SK-N-SH (cell line): ENCODE measurements at regions not wholly inside any gene's neighbourhood (a gene's known extent, or its start where the extent isn't known, plus 50 kb on each side); places are given as distances from the start of the nearest gene placed in this dataset.

Source experiments
- CTCF ChIA-PET: fragments of 300-600, 350-600 bp; formaldehyde crosslinking; extraction: SDS; loops from one replicate; lab custom pipeline; 2021; lab: Yijun Ruan, JAX
- POLR2A ChIA-PET: fragments of 350-600 bp; sonication (Branson Sonifier 250); formaldehyde crosslinking; extraction: SDS; loops from one replicate; lab custom pipeline; 2020; ENCODE audit warnings: antibody characterized with exemption, inconsistent platforms; lab: Yijun Ruan, JAX
- DNase-seq: peaks from one replicate; pipeline ENCODE4 v3.0.0; 2012
- H2AFZ ChIP-seq: fragments of 200-600 bp; sonication (generic); 2 replicates; pipeline ENCODE4 v1.8.1; 2016; ENCODE audit warnings: antibody characterized with exemption, mild to moderate bottlenecking, low read depth
- H3F3A ChIP-seq: fragments of 200-600 bp; sonication (generic); replicated peaks from 2 replicates; pipeline ENCODE3; 2016; ENCODE audit warnings: antibody characterized with exemption, mild to moderate bottlenecking; ENCODE audit not compliant: insufficient read depth
- H3K27ac ChIP-seq, 2 experiments: fragments of 200-500 bp in 1 of 2; fragments of 200-600 bp in 1 of 2; sonication (Bioruptor generic) in 1 of 2; sonication (generic), shearing (Covaris generic) in 1 of 2; 2 replicates each; pipeline versions ENCODE4 v1.5.1 to v1.6.1; 2014 to 2016; ENCODE audit warnings: low read depth in 2 of 2, inconsistent platforms in 1 of 2, low read length in 1 of 2, mild to moderate bottlenecking in 1 of 2, mixed read lengths in 1 of 2
- H3K27me3 ChIP-seq: fragments of 200-600 bp; sonication (generic), shearing (Covaris generic); 2 replicates; pipeline ENCODE4 v1.6.1; 2016; ENCODE audit warnings: mixed run types; ENCODE audit not compliant: insufficient read depth
- H3K36me3 ChIP-seq, 2 experiments: fragments of 200-500 bp in 1 of 2; fragments of 200-600 bp in 1 of 2; sonication (Bioruptor generic) in 1 of 2; sonication (generic) in 1 of 2; replicated peaks in 1 of 2; 2 replicates each; pipeline versions ENCODE3 to v1.5.1; 2014 to 2016; ENCODE audit warnings: low read length in 1 of 2, mild to moderate bottlenecking in 1 of 2; ENCODE audit not compliant: insufficient read depth in 2 of 2, control insufficient read depth in 1 of 2
- H3K4me1 ChIP-seq, 2 experiments: fragments of 200-500 bp in 1 of 2; fragments of 200-600 bp in 1 of 2; sonication (Bioruptor generic) in 1 of 2; sonication (generic), shearing (Covaris generic) in 1 of 2; 2 replicates each; pipeline versions ENCODE4 v1.5.1 to v1.6.1; 2014 to 2016; ENCODE audit warnings: low read depth in 1 of 2, low read length in 1 of 2, mixed run types in 1 of 2; ENCODE audit not compliant: insufficient read depth in 2 of 2, control insufficient read depth in 1 of 2
- H3K4me2 ChIP-seq: fragments of 200-600 bp; sonication (generic), shearing (Covaris generic); 2 replicates; pipeline ENCODE4 v1.6.1; 2017; ENCODE audit warnings: mixed run types
- H3K4me3 ChIP-seq, 2 experiments: fragments of 200-500 bp in 1 of 2; fragments of 200-600 bp in 1 of 2; sonication (Bioruptor generic) in 1 of 2; sonication (generic), shearing (Covaris generic) in 1 of 2; 2 replicates each; pipeline versions ENCODE4 v1.5.1 to v1.8.1; 2014 to 2016; ENCODE audit warnings: low read depth in 2 of 2, inconsistent platforms in 1 of 2, low read length in 1 of 2, mild to moderate bottlenecking in 1 of 2, mixed read lengths in 1 of 2, moderate library complexity in 1 of 2
- H3K79me2 ChIP-seq: fragments of 200-600 bp; sonication (generic); 2 replicates; pipeline ENCODE4 v1.8.1; 2017; ENCODE audit warnings: mild to moderate bottlenecking; ENCODE audit not compliant: insufficient read depth
- H3K9ac ChIP-seq: fragments of 200-600 bp; sonication (generic); 2 replicates; pipeline ENCODE4 v1.6.1; 2017; ENCODE audit warnings: mixed run types
- H3K9me2 ChIP-seq: fragments of 200-600 bp; sonication (generic); 2 replicates; pipeline ENCODE4 v1.6.1; 2017; ENCODE audit warnings: mixed run types
- H3K9me3 ChIP-seq: fragments of 200-600 bp; sonication (generic); 2 replicates; pipeline ENCODE4 v1.6.1; 2017; ENCODE audit warnings: mixed run types, mild to moderate bottlenecking, moderate library complexity
- H4K20me1 ChIP-seq: fragments of 200-600 bp; sonication (generic); 2 replicates; pipeline ENCODE4 v1.6.1; 2017; ENCODE audit warnings: mild to moderate bottlenecking, mixed run types; ENCODE audit not compliant: insufficient read depth
- ELF1 ChIP-seq: IDR thresholded peaks from 2 replicates; pipeline ENCODE4 v1.4.0; 2012
- EP300 ChIP-seq, 2 experiments: IDR thresholded peaks; 2 replicates each; pipeline versions ENCODE4 v1.4.0 to v1.6.1; 2012; ENCODE audit warnings: borderline replicate concordance in 1 of 2, low read depth in 1 of 2, low read length in 1 of 2
- EZH2phosphoT487 ChIP-seq: fragments of 200-600 bp; sonication (generic); IDR thresholded peaks from 2 replicates; pipeline ENCODE4 v1.6.1; 2017; ENCODE audit warnings: low read depth, mixed run types, mild to moderate bottlenecking, antibody characterized with exemption, moderate library complexity, borderline replicate concordance
- FOSL2 ChIP-seq: IDR thresholded peaks from 2 replicates; pipeline ENCODE4 v1.4.0; 2012; ENCODE audit warnings: low read depth, mild to moderate bottlenecking, moderate library complexity, borderline replicate concordance
- FOXJ3 ChIP-seq: sonication (generic); formaldehyde crosslinking; IDR thresholded peaks from 2 replicates; pipeline ENCODE4 v1.5.1; 2020; ENCODE audit warnings: mild to moderate bottlenecking, missing genetic modification reagents
- GABPA ChIP-seq: IDR thresholded peaks from 2 replicates; pipeline ENCODE4 v1.4.0; 2012; ENCODE audit warnings: low read depth, mild to moderate bottlenecking
- JUND ChIP-seq: IDR thresholded peaks from 2 replicates; pipeline ENCODE4 v1.4.0; 2012
- MXI1 ChIP-seq: IDR thresholded peaks from 2 replicates; pipeline ENCODE4 v1.6.1; 2012; ENCODE audit warnings: mild to moderate bottlenecking, low read depth, low read length, improper control_type of control experiment
- PBX3 ChIP-seq: IDR thresholded peaks from 2 replicates; pipeline ENCODE4; 2012
- RCOR1 ChIP-seq: fragments of 150-350 bp; IDR thresholded peaks from 2 replicates; pipeline ENCODE4 v1.6.1; 2017; ENCODE audit warnings: antibody characterized with exemption, low read length
- RXRA ChIP-seq: IDR thresholded peaks from 2 replicates; pipeline ENCODE4 v1.4.0; 2012; ENCODE audit warnings: low read depth, mild to moderate bottlenecking, borderline replicate concordance
- SIN3A ChIP-seq: IDR thresholded peaks from 2 replicates; pipeline ENCODE4 v1.6.1; 2012; ENCODE audit warnings: low read depth, mild to moderate bottlenecking, low read length, moderate library complexity, borderline replicate concordance
- SMC3 ChIP-seq: IDR thresholded peaks from 2 replicates; pipeline ENCODE4 v1.6.1; 2012; ENCODE audit warnings: low read depth, low read length, improper control_type of control experiment
- TCF12 ChIP-seq: IDR thresholded peaks from 2 replicates; pipeline ENCODE4 v1.4.0; 2012
- TEAD4 ChIP-seq: IDR thresholded peaks from 2 replicates; pipeline ENCODE4 v1.4.0; 2012; ENCODE audit warnings: mild to moderate bottlenecking, borderline replicate concordance; ENCODE audit not compliant: insufficient read depth
- ZBTB33 ChIP-seq: IDR thresholded peaks from 2 replicates; pipeline ENCODE4 v1.4.0; 2012; ENCODE audit warnings: low read depth, borderline replicate concordance
- WGBS: methylation state at CpG from one replicate; pipeline ENCODE4 v1.1.6; 2017; ENCODE audit warnings: low lambda C conversion rate; 5-methylcytosine and 5-hydroxymethylcytosine counted together
- TF ChIP-seq, protein P1 (sequence below): IDR thresholded peaks from 2 replicates; pipeline ENCODE4 v1.6.1; 2012; ENCODE audit warnings: mild to moderate bottlenecking, low read depth, low read length, moderate library complexity
- TF ChIP-seq, protein P2 (sequence below): fragments of 200-600 bp; sonication (generic); IDR thresholded peaks from 2 replicates; pipeline ENCODE4 v1.6.1; 2017; ENCODE audit warnings: antibody characterized with exemption, mild to moderate bottlenecking, moderate library complexity

DNA sequence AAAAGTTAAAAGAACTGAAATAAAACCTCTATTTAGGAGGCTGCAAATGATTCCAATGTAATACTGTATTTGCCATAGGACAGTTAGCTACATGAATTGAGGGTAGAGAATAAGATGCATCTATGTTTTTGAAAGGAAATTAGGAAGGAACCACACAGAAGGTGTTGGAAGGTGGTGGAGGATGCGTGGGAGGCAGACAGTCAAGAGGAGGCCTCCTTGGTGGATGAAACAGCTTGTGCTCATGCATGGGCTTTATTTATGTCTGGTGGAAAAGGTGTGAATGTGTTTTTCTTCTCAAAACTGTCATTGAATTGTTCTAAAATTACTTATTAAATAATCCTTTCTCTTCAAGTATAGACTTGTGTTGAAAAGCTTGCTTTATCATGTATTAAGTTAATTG is 314.4 kb upstream of the NPSR1 start:
- Histone ChIP-seq H3K9me2 (no peaks in the 10 kb centered on the region), H3K4me2 (no peak overlapping the region), H3K79me2 (no peaks in the 10 kb centered on the region), H3K27ac (no peak overlapping the region), H3K9me3 (peaks cover 11% of the 10 kb centered on the region; the same call in 1 of the 2 replicates), H3K9ac (no peak overlapping the region), H3K36me3 (no peaks in the 10 kb centered on the region), H3K27me3 (no peaks in the 10 kb centered on the region), H4K20me1 (no peaks in the 10 kb centered on the region), H3K4me1 (no peaks in the 10 kb centered on the region)
- CTCF ChIA-PET = interaction anchor here (0.7 to 1.0 kb wide), 2 partner anchors 23 to 33 kb away, joined by 3 to 4 read pairs; no protein-coding TSS in a partner anchor
- no peak for DNase-seq
- WGBS = 22% methylated on average over 1 of the region's 1 CpG
- no peak for TF ChIP-seq EP300 (IDR thresholded peaks at IDR 0.05; ENCODE audit: borderline replicate concordance in 1 of 2, low read depth in 1 of 2, low read length in 1 of 2)
- TF ChIP-seq TCF12 = no peak
- TF ChIP-seq EZH2phosphoT487 = no peak
- no peak for TF ChIP-seq RXRA
- TF ChIP-seq TEAD4 = no peak
- no peak for TF ChIP-seq ZBTB33
- no peak for TF ChIP-seq FOSL2
- TF ChIP-seq ELF1 = no peak
- no peak for TF ChIP-seq JUND
- no peak for TF ChIP-seq SMC3
- TF ChIP-seq RCOR1 = no peak
- TF ChIP-seq, protein P1, sequence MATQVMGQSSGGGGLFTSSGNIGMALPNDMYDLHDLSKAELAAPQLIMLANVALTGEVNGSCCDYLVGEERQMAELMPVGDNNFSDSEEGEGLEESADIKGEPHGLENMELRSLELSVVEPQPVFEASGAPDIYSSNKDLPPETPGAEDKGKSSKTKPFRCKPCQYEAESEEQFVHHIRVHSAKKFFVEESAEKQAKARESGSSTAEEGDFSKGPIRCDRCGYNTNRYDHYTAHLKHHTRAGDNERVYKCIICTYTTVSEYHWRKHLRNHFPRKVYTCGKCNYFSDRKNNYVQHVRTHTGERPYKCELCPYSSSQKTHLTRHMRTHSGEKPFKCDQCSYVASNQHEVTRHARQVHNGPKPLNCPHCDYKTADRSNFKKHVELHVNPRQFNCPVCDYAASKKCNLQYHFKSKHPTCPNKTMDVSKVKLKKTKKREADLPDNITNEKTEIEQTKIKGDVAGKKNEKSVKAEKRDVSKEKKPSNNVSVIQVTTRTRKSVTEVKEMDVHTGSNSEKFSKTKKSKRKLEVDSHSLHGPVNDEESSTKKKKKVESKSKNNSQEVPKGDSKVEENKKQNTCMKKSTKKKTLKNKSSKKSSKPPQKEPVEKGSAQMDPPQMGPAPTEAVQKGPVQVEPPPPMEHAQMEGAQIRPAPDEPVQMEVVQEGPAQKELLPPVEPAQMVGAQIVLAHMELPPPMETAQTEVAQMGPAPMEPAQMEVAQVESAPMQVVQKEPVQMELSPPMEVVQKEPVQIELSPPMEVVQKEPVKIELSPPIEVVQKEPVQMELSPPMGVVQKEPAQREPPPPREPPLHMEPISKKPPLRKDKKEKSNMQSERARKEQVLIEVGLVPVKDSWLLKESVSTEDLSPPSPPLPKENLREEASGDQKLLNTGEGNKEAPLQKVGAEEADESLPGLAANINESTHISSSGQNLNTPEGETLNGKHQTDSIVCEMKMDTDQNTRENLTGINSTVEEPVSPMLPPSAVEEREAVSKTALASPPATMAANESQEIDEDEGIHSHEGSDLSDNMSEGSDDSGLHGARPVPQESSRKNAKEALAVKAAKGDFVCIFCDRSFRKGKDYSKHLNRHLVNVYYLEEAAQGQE = no peak
- TF ChIP-seq MXI1 = no peak
- no peak for TF ChIP-seq FOXJ3 (CRISPR knock-in tag)
- TF ChIP-seq PBX3 = no peak
- TF ChIP-seq, protein P2, sequence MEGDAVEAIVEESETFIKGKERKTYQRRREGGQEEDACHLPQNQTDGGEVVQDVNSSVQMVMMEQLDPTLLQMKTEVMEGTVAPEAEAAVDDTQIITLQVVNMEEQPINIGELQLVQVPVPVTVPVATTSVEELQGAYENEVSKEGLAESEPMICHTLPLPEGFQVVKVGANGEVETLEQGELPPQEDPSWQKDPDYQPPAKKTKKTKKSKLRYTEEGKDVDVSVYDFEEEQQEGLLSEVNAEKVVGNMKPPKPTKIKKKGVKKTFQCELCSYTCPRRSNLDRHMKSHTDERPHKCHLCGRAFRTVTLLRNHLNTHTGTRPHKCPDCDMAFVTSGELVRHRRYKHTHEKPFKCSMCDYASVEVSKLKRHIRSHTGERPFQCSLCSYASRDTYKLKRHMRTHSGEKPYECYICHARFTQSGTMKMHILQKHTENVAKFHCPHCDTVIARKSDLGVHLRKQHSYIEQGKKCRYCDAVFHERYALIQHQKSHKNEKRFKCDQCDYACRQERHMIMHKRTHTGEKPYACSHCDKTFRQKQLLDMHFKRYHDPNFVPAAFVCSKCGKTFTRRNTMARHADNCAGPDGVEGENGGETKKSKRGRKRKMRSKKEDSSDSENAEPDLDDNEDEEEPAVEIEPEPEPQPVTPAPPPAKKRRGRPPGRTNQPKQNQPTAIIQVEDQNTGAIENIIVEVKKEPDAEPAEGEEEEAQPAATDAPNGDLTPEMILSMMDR = no peak
- no peak for TF ChIP-seq SIN3A
- TF ChIP-seq GABPA = no peak
- TF ChIP-seq, all 33 proteins: peak for 0
- POLR2A ChIA-PET = no interaction called here
- Histone ChIP-seq H3K4me3 (no peak overlapping the region), H3F3A (no peaks in the 10 kb centered on the region), H2AFZ (no peak overlapping the region)
